ENCODE measurements at regions not wholly inside any gene's neighbourhood (a gene's known extent, or its start where the extent isn't known, plus 50 kb on each side); places are given as distances from the start of the nearest gene placed in this dataset.
A peak's percentile ranks its signal among the peaks of the same experiment; 100 is the strongest.
"Not testable (repeated sequence)": the region's sequence is repeated elsewhere in the genome, so short reads cannot be mapped to it uniquely, and the experiment has no call there.

GRCh38 chr10:109650228-109650627 lies 273.1 kb downstream of the XPNPEP1 start:
- DNase-seq: no peak

DNA sequence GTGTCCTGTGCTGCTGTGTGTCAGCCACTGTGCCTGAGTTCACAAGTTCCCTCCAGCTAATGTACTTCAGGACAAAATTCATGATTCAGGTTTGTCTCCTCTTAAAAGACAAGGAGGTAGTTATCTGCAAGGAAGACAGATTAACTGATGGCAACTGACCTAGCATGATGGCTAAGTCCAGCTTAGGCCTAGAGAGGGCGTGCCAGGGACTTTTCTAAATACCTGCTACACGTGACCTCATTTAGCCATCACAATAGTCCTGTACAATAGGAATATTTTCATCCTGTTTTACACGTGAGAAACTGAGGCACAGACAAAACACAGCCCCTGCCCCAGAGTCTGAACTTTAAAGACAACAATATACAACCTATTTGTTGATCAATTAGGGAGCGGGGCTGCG lies 275.7 kb downstream of the XPNPEP1 start:
- DNase-seq: no peak

DNA sequence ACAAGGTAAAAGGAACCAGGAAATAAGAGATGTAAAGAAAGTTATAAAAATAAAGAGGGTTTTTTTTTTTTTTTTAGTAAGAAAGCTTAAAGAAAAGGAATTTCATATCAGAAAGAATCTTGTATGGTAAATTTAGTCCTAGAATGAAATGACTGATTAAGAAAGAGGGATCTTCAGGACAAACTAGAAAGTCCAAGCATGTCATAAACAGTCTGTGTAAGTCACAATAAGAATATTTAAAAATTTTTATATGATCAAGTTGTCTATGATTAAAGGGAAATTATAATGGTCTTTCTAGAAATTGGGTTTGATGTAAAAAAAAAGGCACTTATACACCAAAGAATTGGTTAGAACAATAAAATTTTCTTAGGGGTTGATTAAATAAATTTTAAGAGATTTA lies 289.5 kb downstream of the XPNPEP1 start:
- DNase-seq: no peak

DNA sequence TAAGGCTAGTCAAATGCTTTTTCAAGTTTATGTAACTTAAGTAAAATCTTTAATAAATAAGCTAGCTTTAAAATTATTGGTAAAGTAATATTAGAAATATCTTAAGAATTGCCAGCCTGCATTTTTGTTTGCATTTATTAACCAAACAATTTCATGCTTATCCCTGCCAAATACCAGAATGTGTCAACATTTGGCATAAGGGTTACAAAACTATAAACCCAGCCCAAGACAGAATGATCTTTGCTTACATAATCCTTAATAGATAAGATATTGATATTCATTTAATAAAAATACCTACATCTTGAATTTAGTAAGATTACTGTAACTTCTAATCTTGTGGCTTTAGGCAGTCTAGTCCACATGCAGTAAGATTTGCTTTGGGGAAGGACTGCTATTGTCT lies 290.3 kb downstream of the XPNPEP1 start:
- DNase-seq: not testable (repeated sequence)

GRCh38 chr10:109624939-109625338 lies 298.4 kb downstream of the XPNPEP1 start:
- no peak for DNase-seq

DNA sequence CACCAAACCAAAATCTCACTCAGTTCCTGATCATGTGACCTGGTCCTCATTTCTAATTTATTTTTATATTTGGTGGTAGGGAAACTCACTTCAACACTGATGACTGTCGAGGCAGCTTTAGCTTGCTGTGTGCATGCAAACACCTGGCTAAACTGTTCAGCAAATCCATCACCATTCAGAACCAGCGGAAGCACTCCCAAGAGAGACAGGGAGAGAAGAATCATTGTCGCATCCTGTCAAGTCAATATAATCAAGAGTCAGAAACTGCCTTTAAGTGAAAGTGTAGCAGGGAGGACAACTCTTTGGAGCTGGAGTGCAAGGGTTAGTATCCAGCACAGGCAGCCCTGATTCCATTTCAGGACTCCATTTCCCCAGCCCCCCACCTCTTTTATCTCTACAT lies 300.7 kb downstream of the XPNPEP1 start:
- DNase-seq: no peak

DNA sequence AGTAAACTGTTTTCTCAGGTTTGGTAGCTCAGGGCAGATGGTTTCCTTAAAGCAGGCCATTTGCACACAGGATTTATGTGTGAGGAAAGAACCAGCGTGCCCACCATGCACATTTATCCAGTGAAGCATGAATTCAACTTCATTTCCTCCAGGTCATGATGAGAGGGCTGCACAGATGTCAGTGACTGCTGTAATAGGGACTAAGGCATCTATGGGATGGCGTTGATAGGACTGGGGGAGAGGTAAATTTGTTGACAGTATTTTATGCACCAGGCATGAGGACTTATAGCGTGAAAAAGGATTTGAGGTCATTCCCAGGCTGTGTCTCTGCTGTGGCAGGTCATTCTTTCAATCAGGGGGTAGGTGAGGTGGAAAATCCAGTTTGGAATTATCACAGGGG lies 302.9 kb downstream of the XPNPEP1 start:
- DNase-seq: no peak

GRCh38 chr10:109619914-109620313 lies 303.4 kb downstream of the XPNPEP1 start:
- DNase-seq: no peak

- no peak for DNase-seq
These were observed 304.6 kb downstream of the XPNPEP1 start for GRCh38 chr10:109618748-109619147.

GRCh38 chr10:109618301-109618700 lies 305.0 kb downstream of the XPNPEP1 start:
- no peak for DNase-seq

- peak; percentile 12 for DNase-seq
These were observed 306.8 kb downstream of the XPNPEP1 start for GRCh38 chr10:109616359-109616980.

- DNase-seq: not testable (repeated sequence)
These were observed 328.0 kb downstream of the XPNPEP1 start for GRCh38 chr10:109595356-109595755.

GRCh38 chr10:109593682-109594081 lies 329.6 kb downstream of the XPNPEP1 start:
- DNase-seq: no peak

DNA sequence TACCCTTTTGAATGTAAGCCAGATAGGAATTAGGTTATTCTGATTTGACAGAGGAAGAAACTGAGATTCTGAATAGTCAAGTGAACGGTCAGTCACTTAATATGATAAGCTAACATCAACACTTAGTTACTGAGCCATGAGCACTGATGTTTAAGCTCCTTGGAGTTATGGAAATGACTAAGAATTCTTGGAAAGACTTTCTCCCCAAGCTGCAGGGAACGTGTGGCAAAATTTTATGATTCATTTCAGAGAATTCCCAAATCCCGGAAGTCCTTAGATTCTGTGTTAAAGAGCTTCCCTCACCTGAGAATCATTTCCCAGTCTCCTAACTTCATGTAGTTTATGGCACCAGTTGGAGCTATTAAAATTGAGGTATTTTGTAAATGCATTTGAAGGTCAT lies 330.9 kb downstream of the XPNPEP1 start:
- DNase-seq: no peak

DNA sequence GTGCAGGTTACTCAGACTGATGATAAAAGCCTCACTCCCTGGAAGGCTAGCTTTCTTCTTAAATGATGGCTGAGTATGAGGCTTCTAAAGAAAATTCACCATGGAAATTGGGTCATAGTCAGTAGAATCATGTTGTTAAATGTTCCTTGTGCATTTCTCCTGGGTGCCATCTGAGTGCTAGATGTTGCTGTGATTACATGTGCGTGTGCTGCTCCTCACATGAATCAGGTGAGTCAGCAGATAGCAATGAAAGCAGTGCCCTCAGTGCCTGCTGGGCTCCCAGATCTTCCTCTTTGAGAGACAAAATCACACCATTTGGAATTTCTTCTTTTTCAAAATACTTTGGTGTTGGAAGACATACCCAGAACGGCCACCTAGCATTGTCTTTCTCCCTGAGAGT lies 331.7 kb downstream of the XPNPEP1 start:
- no peak for DNase-seq

DNA sequence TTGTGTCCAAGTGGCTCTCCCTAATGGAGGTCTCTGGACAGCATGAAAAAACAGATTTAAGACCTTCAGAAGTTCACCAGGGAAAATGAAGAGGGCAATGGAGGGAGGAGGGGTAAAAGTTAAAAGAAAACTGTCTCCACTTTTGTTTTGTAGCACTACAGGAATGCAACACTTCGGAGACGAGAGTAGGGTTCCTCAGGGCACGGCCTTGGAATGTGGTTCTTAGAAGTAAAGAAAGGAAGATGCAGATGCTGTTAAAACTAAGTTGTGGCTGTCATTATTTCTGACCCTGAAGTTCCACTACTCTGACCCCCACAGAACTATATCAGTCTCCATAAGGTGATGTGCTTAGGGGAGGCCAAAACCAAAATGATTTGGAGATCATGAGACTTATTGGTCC lies 335.1 kb downstream of the XPNPEP1 start:
- no peak for DNase-seq

- no peak for DNase-seq
These were observed 335.9 kb downstream of the XPNPEP1 start for GRCh38 chr10:109587366-109587765.

- DNase-seq: no peak
These were observed 366.9 kb downstream of the XPNPEP1 start for GRCh38 chr10:109556399-109556798.

GRCh38 chr10:109542050-109542603 lies 381.2 kb downstream of the XPNPEP1 start:
- not testable (repeated sequence) for DNase-seq

DNA sequence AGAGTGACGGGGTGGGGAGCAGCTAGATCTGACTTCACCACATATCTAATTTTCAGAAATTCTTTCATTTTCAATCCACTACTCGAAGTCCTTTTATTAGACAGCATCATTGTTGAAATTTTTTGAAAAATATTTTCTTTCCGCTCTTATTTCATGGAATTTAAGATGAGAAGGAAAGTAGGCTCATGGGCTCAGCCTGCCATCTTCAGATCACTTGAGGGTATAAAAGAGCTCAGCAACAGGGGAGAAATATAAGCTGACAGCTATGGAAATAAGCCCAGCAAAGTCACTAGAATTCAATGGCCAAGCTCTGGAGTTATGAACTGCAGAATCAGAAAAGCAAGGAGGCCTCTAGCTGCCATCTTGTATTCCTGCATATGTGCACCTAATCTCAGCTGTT lies 389.1 kb downstream of the XPNPEP1 start:
- DNase-seq: peak; percentile 1

DNA sequence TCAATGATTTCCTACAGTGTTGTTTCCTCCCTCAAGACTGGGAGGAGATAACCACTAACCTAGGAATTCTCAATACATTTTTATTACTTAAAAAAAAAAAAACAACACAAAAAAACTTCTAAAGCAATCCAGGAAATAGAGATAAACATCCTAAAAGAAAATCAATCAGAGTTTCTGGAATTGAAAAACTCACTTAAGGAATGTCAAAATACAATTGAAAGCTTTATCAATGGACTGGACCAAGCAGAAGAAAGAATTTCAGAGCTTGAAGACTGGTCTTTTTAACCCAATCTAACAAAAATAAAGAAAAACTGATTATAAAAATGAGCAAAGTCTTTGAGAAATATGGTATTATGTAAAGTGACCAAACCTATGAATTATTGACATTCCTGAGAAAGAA lies 394.1 kb downstream of the XPNPEP1 start:
- DNase-seq: no peak

GRCh38 chr10:109517748-109518147 lies 405.6 kb downstream of the XPNPEP1 start:
- DNase-seq: peak; percentile 3

DNA sequence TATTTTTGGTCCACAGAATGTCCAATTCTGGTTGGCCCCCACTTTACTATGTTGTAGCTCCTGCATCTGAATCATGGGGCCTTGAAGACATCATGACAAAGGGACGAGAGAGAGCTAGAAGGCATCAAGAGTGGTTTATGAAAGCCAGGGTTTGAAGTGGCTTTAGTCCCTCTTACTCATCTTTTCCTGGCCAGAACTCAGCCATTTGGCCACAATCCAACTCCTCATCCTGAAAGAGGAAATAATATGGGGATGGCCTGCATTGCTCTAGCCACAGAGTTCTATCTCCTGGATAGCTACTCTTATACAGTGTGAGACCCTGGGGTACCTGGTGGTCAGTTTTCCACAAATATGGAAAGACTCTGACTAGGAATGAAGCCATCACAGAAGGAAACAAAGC lies 418.9 kb downstream of the XPNPEP1 start:
- peak; percentile 12 for DNase-seq

DNA sequence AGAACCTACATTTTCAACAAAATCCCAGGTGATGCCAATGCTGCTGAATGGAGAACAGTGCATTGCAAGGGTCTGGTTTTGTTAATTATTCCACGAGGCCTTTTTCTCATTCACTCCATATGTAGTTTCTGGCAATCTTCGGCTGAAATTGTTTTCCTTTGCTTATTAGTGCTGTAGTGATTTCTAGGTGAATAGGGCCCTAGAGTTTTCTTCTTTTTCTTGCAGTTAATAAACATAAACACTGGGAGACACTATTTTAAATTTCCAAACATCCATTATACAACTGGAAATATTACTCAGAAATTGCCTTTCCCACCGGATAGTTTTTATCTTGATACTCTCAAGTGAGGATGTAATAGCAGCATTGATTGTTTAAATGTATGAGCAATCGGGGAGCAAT lies 435.6 kb downstream of the XPNPEP1 start:
- no peak for DNase-seq

GRCh38 chr10:109480836-109481235 lies 442.5 kb downstream of the XPNPEP1 start:
- no peak for DNase-seq
